CD4-positive, alpha-beta T cell treated with Interleukin-17A for 1 hour (primary cell): ENCODE measurements at regions not wholly inside any gene's neighbourhood (a gene's known extent, or its start where the extent isn't known, plus 50 kb on each side); places are given as distances from the start of the nearest gene placed in this dataset.
"Not testable (repeated sequence)": the region's sequence is repeated elsewhere in the genome, so short reads cannot be mapped to it uniquely, and the experiment has no call there.

Experiments
- DNase-seq: peaks from one replicate; pipeline ENCODE4 v3.0.0-alpha.2; 2020

GRCh38 chr4:155591738-155592143 lies 74.9 kb upstream of the GUCY1A1 start:
- DNase-seq = no peak

- DNase-seq = no peak
Measured at GRCh38 chr4:155590796-155591585, 75.7 kb upstream of the GUCY1A1 start.

GRCh38 chr4:155588437-155588836 lies 78.2 kb upstream of the GUCY1A1 start:
- no peak for DNase-seq

- no peak for DNase-seq
Measured at GRCh38 chr4:155587766-155588165, 78.9 kb upstream of the GUCY1A1 start.

- DNase-seq = peak; percentile 12
Measured at GRCh38 chr4:155582971-155583437, 83.6 kb upstream of the GUCY1A1 start.

- no peak for DNase-seq
Measured at GRCh38 chr4:155582041-155582440, 84.6 kb upstream of the GUCY1A1 start.

GRCh38 chr4:155578726-155579370 lies 87.8 kb upstream of the GUCY1A1 start:
- DNase-seq = no peak

- DNase-seq = no peak
Measured at GRCh38 chr4:155578219-155578618, 88.4 kb upstream of the GUCY1A1 start.

- not testable (repeated sequence) for DNase-seq
Measured at GRCh38 chr4:155574329-155574728, 92.3 kb upstream of the GUCY1A1 start.

GRCh38 chr4:155573126-155573525 lies 93.5 kb upstream of the GUCY1A1 start:
- no peak for DNase-seq

GRCh38 chr4:155572106-155572703 lies 94.4 kb upstream of the GUCY1A1 start:
- DNase-seq = no peak

- no peak for DNase-seq
Measured at GRCh38 chr4:155571184-155571944, 95.3 kb upstream of the GUCY1A1 start.

- no peak for DNase-seq
Measured at GRCh38 chr4:155570661-155571060, 96.0 kb upstream of the GUCY1A1 start.

GRCh38 chr4:155569960-155570515 lies 96.6 kb upstream of the GUCY1A1 start:
- DNase-seq = no peak

- no peak for DNase-seq
Measured at GRCh38 chr4:155569471-155569870, 97.2 kb upstream of the GUCY1A1 start.

- DNase-seq = no peak
Measured at GRCh38 chr4:155568641-155569220, 97.9 kb upstream of the GUCY1A1 start.

- no peak for DNase-seq
Measured at GRCh38 chr4:155566354-155566753, 100.3 kb upstream of the GUCY1A1 start.

GRCh38 chr4:155565776-155566175 lies 100.9 kb upstream of the GUCY1A1 start:
- DNase-seq = no peak

GRCh38 chr4:155565330-155565729 lies 101.3 kb upstream of the GUCY1A1 start:
- DNase-seq = no peak

- no peak for DNase-seq
Measured at GRCh38 chr4:155564880-155565279, 101.8 kb upstream of the GUCY1A1 start.

- no peak for DNase-seq
Measured at GRCh38 chr4:155564086-155564485, 102.6 kb upstream of the GUCY1A1 start.

GRCh38 chr4:155559915-155560314 lies 106.7 kb upstream of the GUCY1A1 start:
- no peak for DNase-seq
